ENCODE measurements at regions not wholly inside any gene's neighbourhood (a gene's known extent, or its start where the extent isn't known, plus 50 kb on each side); places are given as distances from the start of the nearest gene placed in this dataset.
"Not testable (repeated sequence)": the region's sequence is repeated elsewhere in the genome, so short reads cannot be mapped to it uniquely, and the experiment has no call there.

DNA sequence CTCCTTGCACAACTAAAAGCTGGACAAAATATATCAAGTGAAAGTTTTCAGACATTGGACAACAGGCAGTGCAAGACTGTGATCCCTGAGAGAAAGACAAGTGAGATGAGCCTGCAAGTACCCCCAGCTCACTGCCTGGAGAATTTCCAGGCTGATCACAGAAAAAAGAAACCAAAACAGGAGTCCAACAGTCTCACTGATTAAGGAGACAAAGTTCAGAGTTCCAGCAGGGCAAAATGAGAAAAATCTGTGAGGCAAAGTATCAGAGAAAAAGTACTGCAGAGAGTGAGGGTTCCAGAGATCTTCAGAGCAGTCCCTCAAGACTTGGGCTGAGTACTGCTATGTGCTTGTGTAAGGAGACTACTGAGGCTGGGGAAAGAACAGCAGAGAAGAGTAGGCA, 56.0 kb upstream of the PRSS3 start:
- no peak for DNase-seq

DNA sequence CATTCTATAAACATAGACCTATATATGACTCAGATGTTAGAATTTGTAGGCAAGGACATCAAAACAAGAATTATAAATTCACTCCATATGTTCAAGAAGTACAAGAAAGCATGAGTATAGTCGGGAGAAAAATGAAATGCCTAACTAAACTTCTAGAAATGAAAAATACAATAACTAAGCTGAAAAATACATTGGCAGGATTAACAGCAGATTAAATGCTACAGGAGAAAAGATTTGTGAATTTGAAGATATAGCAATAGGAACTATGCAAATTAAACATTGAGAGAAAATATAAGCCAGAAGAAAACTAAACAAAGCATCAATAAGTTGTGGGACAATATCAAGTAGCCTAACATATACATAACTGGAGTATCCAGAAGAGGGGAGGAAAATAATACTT, 55.3 kb upstream of the PRSS3 start:
- DNase-seq = no peak

DNA sequence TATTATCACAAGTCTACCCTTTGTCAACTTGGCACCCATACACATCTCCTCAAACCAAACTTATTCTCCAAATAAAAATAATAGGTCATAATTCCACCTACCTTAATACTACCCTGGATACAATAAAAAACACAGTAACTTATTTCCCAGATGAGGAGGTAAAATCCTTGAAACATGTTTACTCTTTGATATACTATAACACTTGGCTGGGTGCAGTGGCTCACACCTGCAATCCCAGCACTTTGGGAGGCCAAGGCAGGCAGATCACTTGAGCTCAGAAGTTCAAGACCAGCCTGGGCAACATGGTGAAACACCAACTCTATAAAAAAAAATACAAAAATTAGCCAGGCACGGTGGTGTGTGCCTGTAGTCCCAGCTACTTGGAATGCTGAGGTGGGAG, 54.4 kb upstream of the PRSS3 start:
- not testable (repeated sequence) for DNase-seq

DNA sequence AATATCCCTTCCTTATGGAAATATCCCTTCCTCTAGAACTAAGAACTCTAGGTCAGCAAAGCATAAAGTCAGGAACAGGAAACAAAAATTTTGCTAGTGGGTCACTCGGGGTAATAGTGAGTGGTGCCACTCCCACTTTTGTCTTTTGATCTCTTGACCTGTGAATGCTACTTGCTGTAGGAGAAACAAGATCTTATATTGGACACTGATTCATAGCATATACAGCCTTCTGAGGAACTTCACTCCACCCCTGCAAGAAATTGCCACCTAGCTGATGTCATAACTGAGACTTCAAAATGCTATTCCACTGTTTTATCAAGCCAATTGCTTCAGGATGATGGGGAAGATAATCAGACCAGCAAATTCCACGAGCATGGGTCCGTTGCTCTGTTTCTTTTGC, 53.3 kb upstream of the PRSS3 start:
- DNase-seq = no peak

DNA sequence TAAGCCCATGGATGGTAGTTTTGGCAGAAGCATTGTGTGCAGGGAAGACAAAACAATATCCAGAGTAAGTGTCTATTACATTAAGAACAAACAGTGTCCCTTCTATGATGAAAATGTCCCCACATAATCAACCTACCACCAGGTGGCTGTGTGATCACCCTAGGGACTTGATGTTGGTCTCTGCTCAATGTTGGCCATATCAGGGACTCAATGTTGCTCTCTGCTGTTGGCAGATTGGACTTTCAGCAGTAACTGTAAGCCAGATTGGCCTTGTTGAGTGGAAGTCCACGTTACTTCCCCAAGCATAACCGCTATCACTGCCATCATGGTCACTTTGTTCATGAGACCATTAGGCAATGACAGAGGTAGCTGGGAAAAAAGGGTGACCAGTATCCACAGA, 52.8 kb upstream of the PRSS3 start:
- no peak for DNase-seq

All from inflammatory macrophage treated with lipopolysaccharide for 1 hour (primary cell).